ENCODE measurements at regions not wholly inside any gene's neighbourhood (a gene's known extent, or its start where the extent isn't known, plus 50 kb on each side); places are given as distances from the start of the nearest gene placed in this dataset.

- TF ChIP-seq POLR2A (IDR thresholded peaks at IDR 0.05; ENCODE audit: low read depth, low read length) (no peak), TAF1 (IDR thresholded peaks at IDR 0.05; ENCODE audit: borderline replicate concordance, low read depth, low read length) (no peak)
Measured at GRCh38 chr4:144582975-144583374, 63.0 kb upstream of the HHIP start.

Measured in GM12892 (cell line).